Embryonic facial prominence (tissue), 1 donor: ENCODE measurements at regions not wholly inside any gene's neighbourhood (a gene's known extent, or its start where the extent isn't known, plus 50 kb on each side); places are given as distances from the start of the nearest gene placed in this dataset.

ENCODE experiments used
- DNase-seq: peaks from one replicate; pipeline ENCODE4 v3.0.0-alpha.2; 2016; ENCODE audit errors: extremely low spot score

GRCh38 chr13:74966814-74967424 lies 515.0 kb downstream of the TBC1D4 start:
- DNase-seq = peak; percentile 61

- DNase-seq = no peak
Observed at GRCh38 chr13:74966275-74966674, 515.7 kb downstream of the TBC1D4 start.

GRCh38 chr13:74945637-74946036 lies 536.3 kb downstream of the TBC1D4 start:
- DNase-seq = no peak

- DNase-seq = no peak
Observed at GRCh38 chr13:74931698-74932433, 550.1 kb downstream of the TBC1D4 start.

- DNase-seq = no peak
Observed at GRCh38 chr13:74930402-74931165, 551.4 kb downstream of the TBC1D4 start.

DNA sequence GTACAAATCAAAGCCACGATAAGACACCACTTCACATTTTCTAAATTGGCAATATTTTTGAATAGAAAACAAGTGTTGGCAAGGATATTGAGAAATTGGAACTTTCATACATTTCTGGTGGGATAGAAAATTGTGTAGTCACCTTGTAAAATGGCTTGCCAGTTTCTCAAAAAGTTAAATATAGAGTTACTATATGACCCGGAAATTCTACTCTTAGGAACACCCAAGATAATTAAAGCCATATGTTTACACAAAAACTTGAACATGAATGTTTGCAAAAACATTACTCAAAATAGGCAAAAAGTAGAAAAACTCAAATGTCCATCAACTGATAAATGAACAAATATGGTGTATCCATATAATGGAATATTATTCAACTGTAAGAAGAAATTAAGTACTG lies 552.5 kb downstream of the TBC1D4 start:
- DNase-seq = no peak

DNA sequence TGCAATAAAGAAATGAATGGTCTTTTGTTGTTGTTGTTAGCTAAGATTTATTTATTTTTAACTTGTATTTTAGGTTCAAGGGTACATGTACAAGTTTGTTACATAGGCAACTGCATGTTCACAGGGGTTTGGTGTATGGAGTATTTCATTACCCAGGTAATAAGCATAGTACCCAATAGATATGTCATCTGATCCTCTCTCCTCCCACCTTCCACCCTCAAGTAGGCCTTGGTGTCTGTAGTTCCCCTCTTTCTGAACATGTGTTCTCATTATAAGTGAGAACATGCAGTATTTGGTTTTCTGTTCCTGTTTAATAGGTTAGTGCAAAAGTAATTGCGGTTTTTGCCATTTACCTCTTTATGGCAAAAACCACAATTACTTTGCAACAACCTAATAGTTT lies 554.1 kb downstream of the TBC1D4 start:
- no peak for DNase-seq

GRCh38 chr13:74922963-74923362 lies 559.0 kb downstream of the TBC1D4 start:
- no peak for DNase-seq

GRCh38 chr13:74921326-74921725 lies 560.6 kb downstream of the TBC1D4 start:
- no peak for DNase-seq

- DNase-seq = no peak
Observed at GRCh38 chr13:74920920-74921319, 561.0 kb downstream of the TBC1D4 start.

GRCh38 chr13:74920361-74920760 lies 561.6 kb downstream of the TBC1D4 start:
- no peak for DNase-seq

DNA sequence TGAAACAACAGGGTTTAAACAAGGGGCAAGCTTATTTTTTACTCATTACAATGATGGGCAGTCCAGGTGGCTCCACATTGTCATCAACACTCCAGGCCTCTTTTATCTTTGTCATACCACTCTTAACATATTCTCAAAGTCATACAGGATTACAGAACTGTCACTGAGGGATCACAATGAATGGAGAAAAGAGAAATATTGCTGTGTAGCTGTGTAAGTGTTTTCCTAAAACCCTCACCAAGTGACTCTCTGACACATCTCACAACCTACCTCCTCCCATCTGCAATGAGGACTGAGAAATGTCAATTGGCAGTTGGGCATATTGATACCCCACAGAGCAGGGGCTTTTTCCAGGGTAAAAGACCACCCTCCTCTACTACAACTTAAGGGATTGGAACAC lies 562.1 kb downstream of the TBC1D4 start:
- no peak for DNase-seq

- DNase-seq = no peak
Observed at GRCh38 chr13:74912898-74913297, 569.1 kb downstream of the TBC1D4 start.

GRCh38 chr13:74910415-74910814 lies 571.6 kb downstream of the TBC1D4 start:
- DNase-seq = no peak

DNA sequence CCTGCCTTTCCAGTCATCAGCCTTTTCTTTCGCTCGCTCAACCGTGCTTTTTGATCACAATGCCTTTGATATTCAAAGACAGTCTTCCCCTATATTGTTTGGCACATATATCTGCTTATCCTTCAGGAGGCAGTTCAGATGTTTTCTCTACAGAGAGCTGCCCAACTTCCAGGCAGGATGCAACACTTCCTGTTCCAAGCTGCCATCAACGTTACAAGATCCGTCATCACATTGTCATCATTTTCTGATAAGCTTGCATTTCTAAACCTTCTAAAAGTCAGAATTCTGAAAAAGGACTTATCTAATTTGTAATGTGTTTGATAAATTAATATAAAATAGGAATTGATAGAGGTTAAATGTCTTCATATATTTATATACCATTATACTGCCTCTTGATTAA lies 574.2 kb downstream of the TBC1D4 start:
- no peak for DNase-seq

DNA sequence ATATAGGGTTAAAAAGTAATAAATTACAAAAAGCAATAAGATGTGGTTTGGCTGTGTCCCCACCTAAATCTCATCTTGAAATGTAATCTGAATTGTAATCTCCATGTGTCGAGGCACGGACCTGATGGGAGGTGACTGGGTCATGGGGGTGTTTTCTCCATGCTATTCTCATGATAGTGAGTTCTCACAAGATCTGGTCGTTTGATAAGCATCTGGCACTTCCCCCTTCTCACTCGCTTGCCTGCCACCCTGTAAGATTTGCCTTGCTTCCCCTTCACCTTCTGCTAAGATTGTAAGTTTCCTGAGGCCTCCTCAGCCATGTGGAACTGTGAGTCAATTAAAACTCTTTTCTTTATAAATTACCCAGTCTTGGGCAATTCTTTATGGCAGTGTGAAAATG lies 577.4 kb downstream of the TBC1D4 start:
- no peak for DNase-seq

DNA sequence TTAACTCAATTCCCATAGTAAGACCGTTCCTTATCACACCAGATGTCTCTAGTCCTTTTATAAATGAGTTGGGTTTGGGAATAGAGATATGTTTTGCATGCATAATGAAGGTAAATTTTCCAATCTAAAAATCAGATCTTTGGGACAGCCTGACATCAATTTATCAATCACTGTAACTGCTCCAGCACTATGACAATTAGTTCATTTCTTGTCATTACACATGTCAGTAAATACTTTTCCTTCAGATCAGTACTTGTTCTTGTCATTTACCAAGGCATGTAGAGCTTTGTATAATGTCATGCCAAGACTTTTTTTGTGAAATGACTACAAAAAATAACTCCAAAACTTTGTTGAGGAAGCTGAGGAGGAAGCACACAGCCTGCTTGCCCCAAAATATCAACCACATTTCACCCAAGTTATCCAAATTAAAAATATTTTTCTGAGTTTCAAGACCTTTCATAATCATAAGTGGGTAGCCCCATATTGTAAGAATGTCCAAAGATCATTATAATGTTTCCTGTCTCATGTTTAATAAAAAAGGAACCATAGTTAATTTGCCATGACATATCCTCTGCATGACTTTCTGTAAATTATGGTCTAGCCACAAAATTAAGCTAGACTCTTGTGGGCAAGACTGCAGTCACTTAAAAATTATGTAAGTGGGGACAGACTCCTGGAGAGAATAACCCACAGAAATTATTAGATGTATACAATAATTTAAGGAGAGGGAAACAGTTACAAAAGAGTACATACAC lies 586.8 kb downstream of the TBC1D4 start:
- DNase-seq = peak; percentile 11

DNA sequence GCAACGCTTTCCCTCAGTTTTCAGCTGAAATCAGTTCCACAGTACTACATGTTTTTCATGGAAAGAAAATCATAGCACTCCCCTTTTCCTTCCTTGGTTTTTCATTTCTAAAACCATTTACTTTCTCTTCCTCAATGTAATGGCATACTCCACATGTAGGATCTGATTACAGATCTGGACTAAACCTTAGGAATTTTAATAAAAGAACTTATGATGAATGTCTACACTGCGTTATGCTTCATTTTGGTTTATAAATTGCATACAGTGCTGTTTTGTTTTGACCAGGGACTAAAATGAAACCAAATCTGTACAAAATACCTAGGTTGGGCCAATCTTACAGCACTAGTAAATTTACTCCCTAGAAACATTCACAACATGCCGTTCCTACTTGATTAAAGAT lies 589.9 kb downstream of the TBC1D4 start:
- DNase-seq = peak; percentile 58

- DNase-seq = no peak
Observed at GRCh38 chr13:74891610-74892009, 590.4 kb downstream of the TBC1D4 start.

GRCh38 chr13:74889321-74889720 lies 592.6 kb downstream of the TBC1D4 start:
- DNase-seq = no peak

- DNase-seq = no peak
Observed at GRCh38 chr13:74886502-74886901, 595.5 kb downstream of the TBC1D4 start.

GRCh38 chr13:74883834-74884233 lies 598.1 kb downstream of the TBC1D4 start:
- no peak for DNase-seq
